Bronchial epithelial cell (primary cell): ENCODE measurements at regions not wholly inside any gene's neighbourhood (a gene's known extent, or its start where the extent isn't known, plus 50 kb on each side); places are given as distances from the start of the nearest gene placed in this dataset.

Experiments
- DNase-seq: peaks from one replicate; pipeline ENCODE4 v3.0.0-alpha.2; 2010; ENCODE audit warnings: low read depth
- FAIRE-seq: peaks from 2 replicates; lab custom pipeline; 2011; peaks lifted over from hg19 to GRCh38; lab: Jason Lieb, UNC
- H3K27me3 ChIP-seq: 2 replicates; pipeline ENCODE4 v1.5.1; 2011; ENCODE audit warnings: low read length; ENCODE audit not compliant: control insufficient read depth, insufficient read depth
- H3K36me3 ChIP-seq: 2 replicates; pipeline ENCODE4 v1.5.1; 2011; ENCODE audit warnings: low read length; ENCODE audit not compliant: control insufficient read depth, insufficient read depth
- H3K4me3 ChIP-seq: 2 replicates; pipeline ENCODE4 v1.5.1; 2011; ENCODE audit warnings: mild to moderate bottlenecking, low read depth, low read length, control low read depth
- CTCF ChIP-seq: IDR thresholded peaks from 2 replicates; pipeline ENCODE4 v1.5.1; 2011; ENCODE audit warnings: mild to moderate bottlenecking, moderate library complexity, low read length, control low read depth, inconsistent platforms; ENCODE audit not compliant: insufficient read depth, severe bottlenecking

GRCh38 chr5:10839916-10840599 is 79.0 kb upstream of the DAP start:
- FAIRE-seq (no peak), DNase-seq (no peak)
- TF ChIP-seq CTCF, result no peak
- Histone ChIP-seq H3K27me3 (no peaks in the 10 kb centered on the region), H3K4me3 (no peak overlapping the region), H3K36me3 (no peaks in the 10 kb centered on the region)

GRCh38 chr5:10839118-10839517 is 78.1 kb upstream of the DAP start:
- Histone ChIP-seq H3K4me3 (no peak overlapping the region), H3K36me3 (no peaks in the 10 kb centered on the region), H3K27me3 (no peaks in the 10 kb centered on the region)
- no peak for FAIRE-seq
- DNase-seq, result no peak
- TF ChIP-seq CTCF, result no peak

GRCh38 chr5:10838038-10838437 is 77.0 kb upstream of the DAP start:
- no peaks in the 10 kb centered on the region for H3K36me3 ChIP-seq
- no peak for TF ChIP-seq CTCF
- H3K27me3 ChIP-seq, result no peaks in the 10 kb centered on the region
- no peak for FAIRE-seq
- H3K4me3 ChIP-seq, result no peak overlapping the region
- DNase-seq, result no peak

- no peak for TF ChIP-seq CTCF
- H3K4me3 ChIP-seq, result no peak overlapping the region
- no peak for DNase-seq
- H3K36me3 ChIP-seq, result no peaks in the 10 kb centered on the region
- no peaks in the 10 kb centered on the region for H3K27me3 ChIP-seq
- no peak for FAIRE-seq
Observed at GRCh38 chr5:10836986-10837385, 76.0 kb upstream of the DAP start.

- DNase-seq, result no peak
Observed at GRCh38 chr5:10834695-10835094, 73.7 kb upstream of the DAP start.

More at GRCh38 chr5:10834695-10835094, 73.7 kb upstream of the DAP start:
- no peak overlapping the region for H3K4me3 ChIP-seq
- no peaks in the 10 kb centered on the region for H3K27me3 ChIP-seq
- no peak for FAIRE-seq
- H3K36me3 ChIP-seq, result no peaks in the 10 kb centered on the region
- no peak for TF ChIP-seq CTCF
